ENCODE measurements at regions not wholly inside any gene's neighbourhood (a gene's known extent, or its start where the extent isn't known, plus 50 kb on each side); places are given as distances from the start of the nearest gene placed in this dataset.

- intact Hi-C loops (cut with DNase I), result loop anchor here (5.0 kb wide), 2 partner anchors 67 to 277 kb away; no protein-coding TSS in a partner anchor
- no peak for DNase-seq (ENCODE audit: low spot score)
These were observed 119.0 kb upstream of the MGAT5 start for GRCh38 chr2:134134827-134135226.

DNA sequence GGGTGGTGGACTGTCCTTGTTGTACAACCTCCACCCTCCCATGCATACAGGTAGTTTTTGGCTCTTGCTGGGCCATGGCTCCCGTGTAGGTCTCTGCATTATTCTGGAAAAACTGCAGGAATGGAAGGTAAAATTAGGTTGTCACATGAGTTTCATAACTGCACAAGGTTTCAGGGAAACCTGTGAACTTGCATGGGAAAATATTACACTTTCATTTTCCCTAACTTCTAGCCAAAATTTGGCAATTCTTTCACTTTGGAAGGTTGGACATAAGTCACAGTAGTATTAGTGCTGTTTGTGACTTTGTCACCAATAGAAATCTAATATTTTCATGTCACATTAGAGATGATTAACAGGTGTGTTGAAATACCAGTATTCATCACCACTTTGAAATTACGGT is 118.1 kb upstream of the MGAT5 start:
- intact Hi-C loops (cut with DNase I), result loop anchor here (5.0 kb wide), 2 partner anchors 67 to 277 kb away; no protein-coding TSS in a partner anchor
- DNase-seq (ENCODE audit: low spot score), result no peak

DNA sequence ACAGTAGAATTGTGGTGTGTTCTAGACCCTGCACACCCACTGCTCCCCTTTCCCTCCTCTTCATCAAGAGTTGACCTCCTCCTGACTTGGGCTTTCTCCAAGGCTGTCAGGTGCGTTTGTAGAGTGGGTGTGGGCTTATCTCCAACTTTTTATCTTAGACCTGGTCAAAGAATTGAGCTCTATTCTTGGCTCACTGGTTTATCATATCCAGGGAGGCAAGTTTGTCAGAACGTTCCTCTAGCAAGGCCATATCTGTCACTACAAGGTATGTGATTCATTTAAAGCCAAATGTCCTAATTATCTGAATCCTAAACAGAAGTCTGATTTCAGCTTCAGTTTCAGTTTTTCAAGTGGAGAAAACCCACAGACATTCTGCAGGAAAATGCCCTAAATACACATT is 117.1 kb upstream of the MGAT5 start:
- intact Hi-C loops (cut with DNase I), result loop anchor here (1.0 to 5.0 kb wide), 3 partner anchors 16 to 276 kb away; no protein-coding TSS in a partner anchor
- DNase-seq (ENCODE audit: low spot score), result no peak

DNA sequence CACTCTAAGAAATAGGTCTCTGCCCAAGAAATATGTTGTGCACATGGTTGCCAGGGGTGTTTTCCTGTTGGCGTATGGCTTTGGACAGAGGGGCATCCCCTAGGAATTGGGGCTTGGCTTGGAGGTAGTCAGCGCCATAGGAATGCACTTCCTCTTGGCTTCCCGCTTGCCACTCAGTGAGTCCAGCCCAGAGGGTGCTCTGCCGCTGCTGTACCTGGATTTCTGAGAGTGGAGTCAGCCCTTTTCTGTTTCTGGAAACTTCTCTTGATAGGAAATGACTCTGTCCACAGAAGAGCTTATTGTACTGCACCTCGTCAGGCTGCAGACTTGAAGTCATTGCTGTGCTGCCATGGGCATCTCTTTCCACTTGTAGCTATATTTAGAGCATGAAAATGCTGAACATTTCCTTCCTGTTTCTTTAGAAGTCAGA is 116.7 kb upstream of the MGAT5 start:
- peak; percentile 83 for DNase-seq (ENCODE audit: low spot score)
- intact Hi-C loops (cut with DNase I), result loop anchor here (1.0 to 5.0 kb wide), 3 partner anchors 17 to 275 kb away; no protein-coding TSS in a partner anchor

DNA sequence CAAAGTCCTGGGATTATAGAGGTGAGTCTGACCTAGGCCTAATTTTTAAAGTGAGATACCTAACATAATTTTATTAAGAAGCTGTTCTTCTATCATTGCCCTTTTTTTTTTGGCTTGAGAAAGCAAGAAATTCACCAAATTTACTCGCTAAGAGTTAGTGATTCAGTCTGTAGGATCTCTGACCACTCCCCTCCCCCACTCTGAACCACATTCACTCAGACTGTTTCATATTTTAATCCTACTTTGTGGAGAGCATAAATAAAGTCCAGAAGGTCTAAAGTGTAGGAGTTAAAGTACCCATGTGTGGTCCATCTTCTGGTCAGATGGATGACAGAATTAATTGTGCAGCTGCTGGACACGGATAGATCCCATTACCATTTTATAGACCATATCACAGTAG is 115.8 kb upstream of the MGAT5 start:
- DNase-seq (ENCODE audit: low spot score), result no peak
- intact Hi-C loops (cut with DNase I), result loop anchor here (5.0 kb wide), 2 partner anchors 64 to 274 kb away; no protein-coding TSS in a partner anchor

DNA sequence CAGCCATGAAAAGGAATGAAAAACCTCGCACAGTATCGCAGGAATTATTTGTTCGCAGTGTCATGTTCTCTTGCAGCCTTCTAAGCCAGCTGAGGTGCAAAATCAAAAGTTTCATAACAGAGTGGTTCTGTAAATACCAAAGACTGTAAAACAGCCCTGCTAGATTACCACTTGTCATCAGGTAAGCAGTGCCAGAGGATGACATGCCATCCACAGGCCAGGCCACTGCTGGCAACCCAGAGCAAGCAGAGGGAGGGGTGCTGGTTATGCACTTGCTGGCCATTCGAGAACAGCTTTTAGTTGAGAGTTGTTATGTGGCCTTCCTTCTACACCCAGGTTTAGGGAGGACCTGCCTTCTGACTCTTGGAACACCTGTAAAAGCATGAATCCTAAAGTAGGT is 114.3 kb upstream of the MGAT5 start:
- intact Hi-C loops (cut with DNase I), result loop anchor here (1.0 to 5.0 kb wide), 3 partner anchors 34 to 273 kb away; no protein-coding TSS in a partner anchor
- no peak for DNase-seq (ENCODE audit: low spot score)

- DNase-seq (ENCODE audit: low spot score), result no peak
- intact Hi-C loops (cut with DNase I), result loop anchor here (1.0 kb wide), 1 partner anchor 33 kb away; no protein-coding TSS in a partner anchor
These were observed 113.6 kb upstream of the MGAT5 start for GRCh38 chr2:134140251-134140661.

- DNase-seq (ENCODE audit: low spot score), result no peak
- intact Hi-C loops (cut with DNase I), result no loop called here
These were observed 112.1 kb upstream of the MGAT5 start for GRCh38 chr2:134141598-134142340.

- no peak for DNase-seq (ENCODE audit: low spot score)
- intact Hi-C loops (cut with DNase I), result no loop called here
These were observed 111.5 kb upstream of the MGAT5 start for GRCh38 chr2:134142341-134142738.

DNA sequence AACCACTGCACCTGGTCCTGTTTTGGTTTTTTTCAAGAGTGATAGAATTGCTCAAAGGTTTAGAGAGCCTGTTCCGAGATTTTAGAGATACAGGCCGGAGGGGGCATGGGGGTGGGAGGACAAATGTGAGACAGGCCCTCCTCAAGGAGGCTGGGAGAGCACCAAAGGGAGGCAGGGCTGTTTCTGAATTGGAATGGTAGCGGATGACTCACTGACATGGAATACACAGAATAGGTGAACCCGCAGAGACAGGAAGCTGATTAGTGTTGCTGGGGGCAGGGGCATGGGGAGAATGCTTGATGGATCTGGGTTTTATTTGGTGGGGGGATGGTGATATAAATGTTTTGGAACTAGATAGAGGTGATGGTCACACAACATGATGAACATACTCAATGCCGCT is 111.0 kb upstream of the MGAT5 start:
- no peak for DNase-seq (ENCODE audit: low spot score)
- intact Hi-C loops (cut with DNase I), result no loop called here

DNA sequence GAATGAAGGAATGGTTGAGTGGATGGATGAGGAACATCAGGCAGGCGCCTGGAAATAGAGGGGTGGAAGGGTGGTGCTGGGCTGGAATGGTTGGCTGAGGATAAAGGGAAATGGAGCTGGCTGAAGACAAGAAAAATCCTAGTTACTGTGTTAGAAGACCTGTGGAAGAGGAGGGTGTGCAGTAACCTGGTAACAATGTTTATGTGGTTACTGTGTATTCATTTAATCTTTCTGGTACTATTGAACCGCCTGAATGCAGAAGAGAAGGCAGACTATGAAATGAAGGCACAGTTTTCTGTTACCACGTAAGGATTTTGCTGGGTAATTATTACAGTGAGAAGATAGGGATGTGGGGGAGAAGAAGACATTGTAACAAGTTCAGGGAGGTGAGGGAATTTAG is 110.3 kb upstream of the MGAT5 start:
- no peak for DNase-seq (ENCODE audit: low spot score)
- intact Hi-C loops (cut with DNase I), result no loop called here

DNA sequence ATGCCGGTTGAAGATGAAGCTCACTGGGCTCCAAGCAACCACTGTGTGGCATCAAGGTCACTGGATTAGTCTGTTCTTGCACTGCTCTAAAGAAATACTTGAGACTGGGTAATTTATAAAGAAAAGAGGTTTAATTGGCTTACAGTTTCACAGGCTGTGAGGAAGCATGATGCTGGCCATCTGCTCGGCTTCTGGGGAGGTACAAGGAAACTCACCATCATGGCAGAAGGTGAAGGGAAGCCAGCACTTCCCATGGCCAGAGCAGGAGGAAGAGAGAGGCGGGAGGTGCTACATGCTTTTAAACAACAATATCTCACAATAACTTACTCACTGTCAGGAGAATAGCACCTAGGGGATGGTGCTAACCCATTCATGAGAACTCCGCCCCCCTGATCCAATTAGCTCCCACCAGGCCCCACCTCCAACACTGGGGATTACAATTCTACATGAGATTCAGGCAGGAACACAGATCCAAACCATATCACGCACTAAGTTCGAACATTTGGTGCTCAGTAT is 109.7 kb upstream of the MGAT5 start:
- DNase-seq (ENCODE audit: low spot score), result no peak
- intact Hi-C loops (cut with DNase I), result no loop called here

DNA sequence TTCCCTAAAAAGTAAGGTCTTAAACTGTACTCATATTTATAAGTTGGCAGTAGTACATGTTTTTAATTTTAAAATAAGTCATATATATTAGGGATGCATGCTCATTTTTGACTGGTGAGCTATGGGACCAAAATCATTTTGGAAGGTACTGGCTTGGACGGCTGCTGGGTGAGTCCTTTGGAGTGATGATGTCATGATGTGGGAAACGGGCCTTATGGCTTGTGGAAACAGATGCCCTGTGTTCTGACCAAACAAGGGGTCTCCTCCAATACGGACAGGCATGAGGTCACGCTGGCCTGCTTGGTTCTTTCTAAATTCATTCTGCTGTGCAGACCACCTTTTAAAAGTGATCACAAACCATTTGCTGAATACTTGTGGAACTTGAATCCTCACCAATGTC is 109.2 kb upstream of the MGAT5 start:
- DNase-seq (ENCODE audit: low spot score), result no peak
- intact Hi-C loops (cut with DNase I), result no loop called here

- intact Hi-C loops (cut with DNase I), result no loop called here
- DNase-seq (ENCODE audit: low spot score), result no peak
These were observed 108.4 kb upstream of the MGAT5 start for GRCh38 chr2:134145519-134145918.

GRCh38 chr2:134146161-134146560 is 107.7 kb upstream of the MGAT5 start:
- no peak for DNase-seq (ENCODE audit: low spot score)
- intact Hi-C loops (cut with DNase I), result no loop called here

DNA sequence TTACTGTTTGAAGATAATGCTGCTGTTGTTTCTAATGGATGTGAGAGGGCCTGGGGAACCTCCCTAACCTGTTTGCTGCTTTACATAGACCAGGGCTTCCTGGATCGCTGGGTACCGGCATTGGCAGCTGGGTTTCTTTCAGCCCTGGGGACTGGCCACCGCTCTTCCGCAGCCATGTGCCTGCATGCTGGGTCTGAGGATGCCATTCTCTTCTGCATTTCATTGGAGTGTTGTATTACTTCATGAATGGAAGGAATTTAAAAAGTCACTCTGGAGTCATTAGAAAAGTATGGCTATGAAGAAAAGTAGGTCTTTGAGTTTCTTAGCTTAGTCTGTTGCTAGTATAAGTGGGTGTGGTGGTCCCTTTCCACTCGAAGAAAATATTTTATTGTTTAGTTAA is 107.3 kb upstream of the MGAT5 start:
- DNase-seq (ENCODE audit: low spot score), result no peak
- intact Hi-C loops (cut with DNase I), result no loop called here

DNA sequence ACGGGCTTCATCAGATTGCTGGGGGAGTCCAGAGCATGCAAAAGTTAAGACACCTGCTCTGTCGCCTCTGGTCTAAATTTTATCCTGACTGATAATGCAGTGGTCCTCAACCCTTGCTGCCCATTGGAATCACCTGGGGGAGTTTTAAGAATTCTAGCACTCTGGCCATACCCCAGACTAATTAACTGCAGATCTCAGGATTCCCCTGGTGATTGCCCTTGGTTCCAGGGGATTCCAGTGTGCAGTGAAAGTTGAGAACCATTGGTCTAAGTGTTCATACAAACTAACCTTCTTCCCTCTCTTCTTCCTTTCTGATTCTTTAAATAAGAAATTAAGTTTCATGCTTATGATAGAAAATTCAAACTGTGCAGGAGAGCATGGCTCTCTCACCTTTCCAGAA is 105.7 kb upstream of the MGAT5 start:
- no peak for DNase-seq (ENCODE audit: low spot score)
- intact Hi-C loops (cut with DNase I), result no loop called here

- intact Hi-C loops (cut with DNase I), result no loop called here
- DNase-seq (ENCODE audit: low spot score), result no peak
These were observed 104.9 kb upstream of the MGAT5 start for GRCh38 chr2:134148843-134149472.

GRCh38 chr2:134149904-134150303 is 104.0 kb upstream of the MGAT5 start:
- no peak for DNase-seq (ENCODE audit: low spot score)
- intact Hi-C loops (cut with DNase I), result no loop called here

DNA sequence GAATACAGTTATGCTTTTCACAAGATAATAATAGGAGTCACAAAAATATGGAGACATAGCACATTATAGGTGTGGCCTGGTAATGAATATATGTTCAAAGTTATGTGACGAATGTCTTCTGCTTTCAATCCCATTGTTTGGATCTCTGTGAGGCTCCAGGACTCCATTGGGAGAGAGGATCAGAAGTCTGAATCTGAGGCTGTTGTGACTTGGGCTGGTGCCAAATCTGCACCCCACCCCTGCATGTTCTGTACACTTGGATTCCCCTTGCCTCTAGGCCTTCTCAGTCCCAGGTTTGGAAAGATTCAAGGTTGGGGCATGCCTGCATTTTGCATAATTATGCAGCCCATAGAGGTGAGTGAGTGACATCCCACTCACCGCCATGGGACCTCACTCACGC is 103.1 kb upstream of the MGAT5 start:
- intact Hi-C loops (cut with DNase I), result no loop called here

More for the DNA sequence above, 103.1 kb upstream of the MGAT5 start:
- DNase-seq (ENCODE audit: low spot score), result no peak

Measured in cardiac septum (tissue), 1 donor.